Cardiac muscle cell (in vitro differentiated cells and primary cell): ENCODE measurements at regions not wholly inside any gene's neighbourhood (a gene's known extent, or its start where the extent isn't known, plus 50 kb on each side); places are given as distances from the start of the nearest gene placed in this dataset.

ENCODE experiments used
- DNase-seq, 2 donors: peaks; one replicate each; pipeline versions ENCODE4 v3.0.0 to v3.0.0-alpha.2; 2010 to 2017; ENCODE audit warnings: low read depth in 1 of 2, low spot score in 1 of 2
- H3K27ac ChIP-seq: fragments of 200-600 bp; sonication (generic); 2 replicates; pipeline ENCODE4 v1.5.1; 2016
- H3K27me3 ChIP-seq: fragments of 200-600 bp; sonication (generic); 2 replicates; pipeline ENCODE4 v1.6.0; 2016; ENCODE audit warnings: control low read depth
- H3K36me3 ChIP-seq: fragments of 200-600 bp; sonication (generic); 2 replicates; pipeline ENCODE4 v1.5.1; 2016; ENCODE audit warnings: control low read depth
- H3K4me1 ChIP-seq: fragments of 200-600 bp; sonication (generic); 2 replicates; pipeline ENCODE4 v1.8.1; 2017; ENCODE audit warnings: low read depth, mild to moderate bottlenecking, mixed run types
- H3K4me3 ChIP-seq: fragments of 200-600 bp; sonication (generic); 2 replicates; pipeline ENCODE4 v1.5.1; 2016; ENCODE audit warnings: mild to moderate bottlenecking
- H3K9me3 ChIP-seq: fragments of 200-600 bp; sonication (generic); 2 replicates; pipeline ENCODE4 v1.5.1; 2017; ENCODE audit warnings: low read depth, mild to moderate bottlenecking, control low read depth
- CTCF ChIP-seq: IDR thresholded peaks from 2 replicates; pipeline ENCODE4 v1.5.1; 2012; ENCODE audit warnings: low read depth, mild to moderate bottlenecking, low read length

- no peaks in the 10 kb centered on the region for H3K4me1 ChIP-seq
- no peak for TF ChIP-seq CTCF
- no peak for DNase-seq
- no peaks in the 10 kb centered on the region for H3K9me3 ChIP-seq
- H3K36me3 ChIP-seq, result no peaks in the 10 kb centered on the region
- no peak overlapping the region for H3K27ac ChIP-seq
- H3K4me3 ChIP-seq, result no peak overlapping the region
- no peaks in the 10 kb centered on the region for H3K27me3 ChIP-seq
Measured at GRCh38 chr20:60748086-60748485, 504.0 kb upstream of the CDH4 start.

GRCh38 chr20:60749804-60750602 lies 502.1 kb upstream of the CDH4 start:
- no peaks in the 10 kb centered on the region for H3K9me3 ChIP-seq
- no peak overlapping the region for H3K4me3 ChIP-seq
- no peak overlapping the region for H3K27ac ChIP-seq
- no peaks in the 10 kb centered on the region for H3K27me3 ChIP-seq
- no peak for DNase-seq
- TF ChIP-seq CTCF, result no peak
- H3K36me3 ChIP-seq, result no peaks in the 10 kb centered on the region
- H3K4me1 ChIP-seq, result no peaks in the 10 kb centered on the region

- Histone ChIP-seq H3K27me3 (no peaks in the 10 kb centered on the region), H3K4me3 (no peak overlapping the region), H3K4me1 (no peaks in the 10 kb centered on the region), H3K27ac (no peak overlapping the region), H3K36me3 (no peaks in the 10 kb centered on the region), H3K9me3 (no peaks in the 10 kb centered on the region)
- TF ChIP-seq CTCF, result no peak
- DNase-seq, result no peak
Measured at GRCh38 chr20:60750909-60751308, 501.2 kb upstream of the CDH4 start.

- TF ChIP-seq CTCF, result no peak
- DNase-seq, result no peak
- no peaks in the 10 kb centered on the region for H3K9me3 ChIP-seq
- H3K27ac ChIP-seq, result no peak overlapping the region
- no peak overlapping the region for H3K4me3 ChIP-seq
- no peaks in the 10 kb centered on the region for H3K27me3 ChIP-seq
- H3K4me1 ChIP-seq, result no peaks in the 10 kb centered on the region
- no peaks in the 10 kb centered on the region for H3K36me3 ChIP-seq
Measured at GRCh38 chr20:60751826-60752225, 500.2 kb upstream of the CDH4 start.

GRCh38 chr20:60752741-60753420 lies 499.2 kb upstream of the CDH4 start:
- TF ChIP-seq CTCF, result no peak
- no peak overlapping the region for H3K4me3 ChIP-seq
- no peaks in the 10 kb centered on the region for H3K27me3 ChIP-seq
- no peaks in the 10 kb centered on the region for H3K9me3 ChIP-seq
- H3K4me1 ChIP-seq, result no peaks in the 10 kb centered on the region
- no peaks in the 10 kb centered on the region for H3K36me3 ChIP-seq
- no peak overlapping the region for H3K27ac ChIP-seq
- DNase-seq, result no peak
